ENCODE measurements at regions not wholly inside any gene's neighbourhood (a gene's known extent, or its start where the extent isn't known, plus 50 kb on each side); places are given as distances from the start of the nearest gene placed in this dataset.

DNA sequence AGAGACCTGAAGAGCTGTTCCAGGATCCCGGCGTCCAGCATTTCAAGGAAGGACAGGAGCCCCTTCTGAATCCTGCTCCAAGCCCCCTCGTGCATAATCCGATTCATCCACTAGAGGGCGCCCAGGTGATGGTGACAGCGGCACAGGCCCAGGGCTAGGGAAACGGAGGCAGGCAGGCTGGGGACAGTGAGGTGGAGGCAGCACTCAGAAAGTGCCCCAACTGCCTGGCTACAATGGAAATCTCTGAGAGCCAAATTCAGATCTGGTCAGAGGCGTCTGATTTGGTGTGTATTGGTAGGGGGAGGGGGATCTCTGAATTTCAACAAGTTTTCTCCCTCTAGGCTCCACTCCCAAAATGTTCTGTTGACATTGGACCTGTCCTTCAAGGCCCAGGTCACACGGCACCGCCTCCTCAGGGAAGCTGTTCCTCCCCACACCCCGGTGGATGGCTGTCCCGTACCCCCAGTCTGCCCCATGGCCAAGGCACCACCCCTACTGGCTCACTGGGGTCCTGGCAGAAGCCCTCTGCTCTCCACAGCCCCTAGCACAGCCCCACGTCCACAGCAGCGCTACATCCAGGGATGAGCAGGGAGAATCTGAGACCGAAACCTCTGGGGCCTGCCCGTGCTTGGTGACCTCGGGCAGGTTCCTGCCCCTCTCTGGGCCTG lies 142.9 kb downstream of the CRYBB2 start (continued):
- TF ChIP-seq ZNF768 (CRISPR knock-in tag; IDR thresholded peaks at IDR 0.05), result peak; percentile 53; the same call in 1 of the 2 replicates
- TF ChIP-seq, protein P1, sequence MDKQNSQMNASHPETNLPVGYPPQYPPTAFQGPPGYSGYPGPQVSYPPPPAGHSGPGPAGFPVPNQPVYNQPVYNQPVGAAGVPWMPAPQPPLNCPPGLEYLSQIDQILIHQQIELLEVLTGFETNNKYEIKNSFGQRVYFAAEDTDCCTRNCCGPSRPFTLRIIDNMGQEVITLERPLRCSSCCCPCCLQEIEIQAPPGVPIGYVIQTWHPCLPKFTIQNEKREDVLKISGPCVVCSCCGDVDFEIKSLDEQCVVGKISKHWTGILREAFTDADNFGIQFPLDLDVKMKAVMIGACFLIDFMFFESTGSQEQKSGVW (CRISPR knock-in tag; IDR thresholded peaks at IDR 0.05; ENCODE audit: borderline replicate concordance), result no peak
- TF ChIP-seq, protein P2, sequence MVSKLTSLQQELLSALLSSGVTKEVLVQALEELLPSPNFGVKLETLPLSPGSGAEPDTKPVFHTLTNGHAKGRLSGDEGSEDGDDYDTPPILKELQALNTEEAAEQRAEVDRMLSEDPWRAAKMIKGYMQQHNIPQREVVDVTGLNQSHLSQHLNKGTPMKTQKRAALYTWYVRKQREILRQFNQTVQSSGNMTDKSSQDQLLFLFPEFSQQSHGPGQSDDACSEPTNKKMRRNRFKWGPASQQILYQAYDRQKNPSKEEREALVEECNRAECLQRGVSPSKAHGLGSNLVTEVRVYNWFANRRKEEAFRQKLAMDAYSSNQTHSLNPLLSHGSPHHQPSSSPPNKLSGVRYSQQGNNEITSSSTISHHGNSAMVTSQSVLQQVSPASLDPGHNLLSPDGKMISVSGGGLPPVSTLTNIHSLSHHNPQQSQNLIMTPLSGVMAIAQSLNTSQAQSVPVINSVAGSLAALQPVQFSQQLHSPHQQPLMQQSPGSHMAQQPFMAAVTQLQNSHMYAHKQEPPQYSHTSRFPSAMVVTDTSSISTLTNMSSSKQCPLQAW (CRISPR knock-in tag; IDR thresholded peaks at IDR 0.05), result 0 out of 2 replicates have a peak, but pooled peaks have one; percentile 9
- TF ChIP-seq, protein P3, sequence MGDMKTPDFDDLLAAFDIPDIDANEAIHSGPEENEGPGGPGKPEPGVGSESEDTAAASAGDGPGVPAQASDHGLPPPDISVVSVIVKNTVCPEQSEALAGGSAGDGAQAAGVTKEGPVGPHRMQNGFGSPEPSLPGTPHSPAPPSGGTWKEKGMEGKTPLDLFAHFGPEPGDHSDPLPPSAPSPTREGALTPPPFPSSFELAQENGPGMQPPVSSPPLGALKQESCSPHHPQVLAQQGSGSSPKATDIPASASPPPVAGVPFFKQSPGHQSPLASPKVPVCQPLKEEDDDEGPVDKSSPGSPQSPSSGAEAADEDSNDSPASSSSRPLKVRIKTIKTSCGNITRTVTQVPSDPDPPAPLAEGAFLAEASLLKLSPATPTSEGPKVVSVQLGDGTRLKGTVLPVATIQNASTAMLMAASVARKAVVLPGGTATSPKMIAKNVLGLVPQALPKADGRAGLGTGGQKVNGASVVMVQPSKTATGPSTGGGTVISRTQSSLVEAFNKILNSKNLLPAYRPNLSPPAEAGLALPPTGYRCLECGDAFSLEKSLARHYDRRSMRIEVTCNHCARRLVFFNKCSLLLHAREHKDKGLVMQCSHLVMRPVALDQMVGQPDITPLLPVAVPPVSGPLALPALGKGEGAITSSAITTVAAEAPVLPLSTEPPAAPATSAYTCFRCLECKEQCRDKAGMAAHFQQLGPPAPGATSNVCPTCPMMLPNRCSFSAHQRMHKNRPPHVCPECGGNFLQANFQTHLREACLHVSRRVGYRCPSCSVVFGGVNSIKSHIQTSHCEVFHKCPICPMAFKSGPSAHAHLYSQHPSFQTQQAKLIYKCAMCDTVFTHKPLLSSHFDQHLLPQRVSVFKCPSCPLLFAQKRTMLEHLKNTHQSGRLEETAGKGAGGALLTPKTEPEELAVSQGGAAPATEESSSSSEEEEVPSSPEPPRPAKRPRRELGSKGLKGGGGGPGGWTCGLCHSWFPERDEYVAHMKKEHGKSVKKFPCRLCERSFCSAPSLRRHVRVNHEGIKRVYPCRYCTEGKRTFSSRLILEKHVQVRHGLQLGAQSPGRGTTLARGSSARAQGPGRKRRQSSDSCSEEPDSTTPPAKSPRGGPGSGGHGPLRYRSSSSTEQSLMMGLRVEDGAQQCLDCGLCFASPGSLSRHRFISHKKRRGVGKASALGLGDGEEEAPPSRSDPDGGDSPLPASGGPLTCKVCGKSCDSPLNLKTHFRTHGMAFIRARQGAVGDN (CRISPR knock-in tag; IDR thresholded peaks at IDR 0.05), result peak; percentile 54

DNA sequence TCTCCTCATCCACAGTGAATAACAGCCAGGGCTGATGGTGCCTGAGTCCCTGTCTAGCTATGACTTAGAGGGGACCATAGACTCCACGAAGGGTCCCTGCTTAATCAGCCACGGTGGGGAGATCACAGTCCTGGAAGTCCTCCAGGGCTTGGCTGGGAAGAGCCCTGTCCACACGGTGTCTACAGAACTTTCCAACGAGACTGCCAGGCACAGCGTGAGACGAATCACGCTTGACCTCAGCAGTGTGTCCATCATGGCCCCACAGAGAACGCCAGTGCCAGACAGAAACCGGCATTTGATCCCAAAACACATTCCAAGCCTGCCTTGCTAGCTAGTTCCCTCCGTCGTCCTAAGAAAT lies 143.4 kb downstream of the CRYBB2 start:
- peaks cover 15 to 62% of the 10 kb centered on the region in 2 experiments; a peak in 4 of 5 replicates for H3K36me3 ChIP-seq (replicated peaks in 1 of 2; ENCODE audit: control insufficient read depth in 1 of 2, insufficient read depth in 2 of 2, low read length in 2 of 2)
- no peak overlapping the region for H3K4me2 ChIP-seq (ENCODE audit: low read depth, low read length)
- H3K4me1 ChIP-seq (ENCODE audit: insufficient read depth, low read length), result no peaks in the 10 kb centered on the region
- H2AFZ ChIP-seq (ENCODE audit: low read length), result no peak overlapping the region
- TF ChIP-seq, protein P4, sequence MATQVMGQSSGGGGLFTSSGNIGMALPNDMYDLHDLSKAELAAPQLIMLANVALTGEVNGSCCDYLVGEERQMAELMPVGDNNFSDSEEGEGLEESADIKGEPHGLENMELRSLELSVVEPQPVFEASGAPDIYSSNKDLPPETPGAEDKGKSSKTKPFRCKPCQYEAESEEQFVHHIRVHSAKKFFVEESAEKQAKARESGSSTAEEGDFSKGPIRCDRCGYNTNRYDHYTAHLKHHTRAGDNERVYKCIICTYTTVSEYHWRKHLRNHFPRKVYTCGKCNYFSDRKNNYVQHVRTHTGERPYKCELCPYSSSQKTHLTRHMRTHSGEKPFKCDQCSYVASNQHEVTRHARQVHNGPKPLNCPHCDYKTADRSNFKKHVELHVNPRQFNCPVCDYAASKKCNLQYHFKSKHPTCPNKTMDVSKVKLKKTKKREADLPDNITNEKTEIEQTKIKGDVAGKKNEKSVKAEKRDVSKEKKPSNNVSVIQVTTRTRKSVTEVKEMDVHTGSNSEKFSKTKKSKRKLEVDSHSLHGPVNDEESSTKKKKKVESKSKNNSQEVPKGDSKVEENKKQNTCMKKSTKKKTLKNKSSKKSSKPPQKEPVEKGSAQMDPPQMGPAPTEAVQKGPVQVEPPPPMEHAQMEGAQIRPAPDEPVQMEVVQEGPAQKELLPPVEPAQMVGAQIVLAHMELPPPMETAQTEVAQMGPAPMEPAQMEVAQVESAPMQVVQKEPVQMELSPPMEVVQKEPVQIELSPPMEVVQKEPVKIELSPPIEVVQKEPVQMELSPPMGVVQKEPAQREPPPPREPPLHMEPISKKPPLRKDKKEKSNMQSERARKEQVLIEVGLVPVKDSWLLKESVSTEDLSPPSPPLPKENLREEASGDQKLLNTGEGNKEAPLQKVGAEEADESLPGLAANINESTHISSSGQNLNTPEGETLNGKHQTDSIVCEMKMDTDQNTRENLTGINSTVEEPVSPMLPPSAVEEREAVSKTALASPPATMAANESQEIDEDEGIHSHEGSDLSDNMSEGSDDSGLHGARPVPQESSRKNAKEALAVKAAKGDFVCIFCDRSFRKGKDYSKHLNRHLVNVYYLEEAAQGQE (IDR thresholded peaks at IDR 0.05; ENCODE audit: borderline replicate concordance in 1 of 2, low read depth in 1 of 2, low read length in 2 of 2), result no peak
- TF ChIP-seq MED13 (CRISPR knock-in tag; IDR thresholded peaks at IDR 0.05) (no peak), TBL1XR1 (IDR thresholded peaks at IDR 0.05; ENCODE audit: borderline replicate concordance, low read length, partially characterized antibody) (no peak), ZNF234 (CRISPR knock-in tag; conservative IDR thresholded peaks at IDR 0.05) (no peak), ZSCAN9 (CRISPR knock-in tag; IDR thresholded peaks at IDR 0.05; ENCODE audit: borderline replicate concordance) (no peak)
- in situ Hi-C loops (cut with HindIII; ENCODE audit: extremely low pct_ligation_motif_present, low pct_unique_long_range_greater_than_20kb) (no loop called here), intact Hi-C loops (cut with micrococcal nuclease; ENCODE audit: unreplicated experiment) (loop anchor here (5.0 kb wide), 3 partner anchors 39 to 84 kb away; no protein-coding TSS in a partner anchor)
- POLR2A ChIA-PET, result no interaction called here
- no peak overlapping the region for H3K4me3 ChIP-seq (replicated peaks in 1 of 3; ENCODE audit: insufficient read depth in 1 of 3, low read depth in 2 of 3, low read length in 3 of 3)
- 89% methylated on average over 3 of the region's 11 CpGs for WGBS (ENCODE audit: low lambda C conversion rate)
- H3K27ac ChIP-seq (ENCODE audit: extremely low read length, insufficient read depth, low read length), result no peak overlapping the region
- FAIRE-seq (no peak), DNase-seq (ENCODE audit: low spot score) (no peak), ATAC-seq (peak; percentile 5; the same call in 1 of the 3 replicates)
- CTCF ChIA-PET (ENCODE audit: low intra/inter-chr PET ratio, low total read pairs), result interaction anchor here (0.7 to 1.1 kb wide), 2 partner anchors 57 to 64 kb away, joined by 3 read pairs; no protein-coding TSS in a partner anchor
- H3K9ac ChIP-seq (ENCODE audit: insufficient read depth, low read depth, low read length), result no peak overlapping the region
- peaks cover 16% of the 10 kb centered on the region; the same call in 1 of the 2 replicates for H4K20me1 ChIP-seq (ENCODE audit: insufficient read depth, low read length)
- no TSS peak for BruUV-seq (replicated peaks)
- H3K27me3 ChIP-seq (ENCODE audit: control insufficient read depth in 1 of 2, insufficient read depth in 2 of 2, low read length in 2 of 2), result no peaks in the 10 kb centered on the region
- H3K79me2 ChIP-seq (ENCODE audit: insufficient read depth, low read length), result peaks cover 5% of the 10 kb centered on the region
- H3K9me3 ChIP-seq (ENCODE audit: low read length), result no peaks in the 10 kb centered on the region

All from HepG2 (cell line).